Activated naive CD4-positive, alpha-beta T cell treated with Interleukin-2 at 50 U/mL for 16 hours (primary cell): ENCODE measurements at regions not wholly inside any gene's neighbourhood (a gene's known extent, or its start where the extent isn't known, plus 50 kb on each side); places are given as distances from the start of the nearest gene placed in this dataset.
"Not testable (repeated sequence)": the region's sequence is repeated elsewhere in the genome, so short reads cannot be mapped to it uniquely, and the experiment has no call there.

Experiments used
- DNase-seq: peaks from one replicate; pipeline ENCODE4 v3.0.0-alpha.2; 2020

- no peak for DNase-seq
Observed at GRCh38 chr6:166877906-166878305, 78.4 kb downstream of the RNASET2 start.

- no peak for DNase-seq
Observed at GRCh38 chr6:166877349-166877748, 79.0 kb downstream of the RNASET2 start.

GRCh38 chr6:166872531-166873009 lies 83.8 kb downstream of the RNASET2 start:
- no peak for DNase-seq

GRCh38 chr6:166870602-166871208 lies 85.6 kb downstream of the RNASET2 start:
- no peak for DNase-seq

- no peak for DNase-seq
Observed at GRCh38 chr6:166866839-166867637, 89.3 kb downstream of the RNASET2 start.

- DNase-seq = no peak
Observed at GRCh38 chr6:166864333-166864732, 92.0 kb downstream of the RNASET2 start.

- no peak for DNase-seq
Observed at GRCh38 chr6:166862978-166863530, 93.3 kb downstream of the RNASET2 start.

- peak; percentile 30 for DNase-seq
Observed at GRCh38 chr6:166862287-166862977, 93.9 kb downstream of the RNASET2 start.

GRCh38 chr6:166861961-166862286 lies 94.4 kb downstream of the RNASET2 start:
- DNase-seq = no peak

- no peak for DNase-seq
Observed at GRCh38 chr6:166861304-166861703, 95.0 kb downstream of the RNASET2 start.

- DNase-seq = no peak
Observed at GRCh38 chr6:166860392-166860791, 96.0 kb downstream of the RNASET2 start.

GRCh38 chr6:166855416-166855815 lies 100.9 kb downstream of the RNASET2 start:
- no peak for DNase-seq

GRCh38 chr6:166853371-166854325 lies 102.7 kb downstream of the RNASET2 start:
- no peak for DNase-seq

GRCh38 chr6:166852451-166852975 lies 103.8 kb downstream of the RNASET2 start:
- DNase-seq = no peak

- no peak for DNase-seq
Observed at GRCh38 chr6:166851911-166852310, 104.4 kb downstream of the RNASET2 start.

GRCh38 chr6:166851426-166851825 lies 104.9 kb downstream of the RNASET2 start:
- no peak for DNase-seq

- no peak for DNase-seq
Observed at GRCh38 chr6:166850677-166851076, 105.7 kb downstream of the RNASET2 start.

GRCh38 chr6:166849749-166850183 lies 106.6 kb downstream of the RNASET2 start:
- DNase-seq = no peak

- no peak for DNase-seq
Observed at GRCh38 chr6:166848979-166849748, 107.2 kb downstream of the RNASET2 start.

- DNase-seq = not testable (repeated sequence)
Observed at GRCh38 chr6:166846446-166847142, 109.8 kb downstream of the RNASET2 start.

GRCh38 chr6:166842607-166843006 lies 113.7 kb downstream of the RNASET2 start:
- DNase-seq = no peak
